ENCODE measurements at regions not wholly inside any gene's neighbourhood (a gene's known extent, or its start where the extent isn't known, plus 50 kb on each side); places are given as distances from the start of the nearest gene placed in this dataset.

DNA sequence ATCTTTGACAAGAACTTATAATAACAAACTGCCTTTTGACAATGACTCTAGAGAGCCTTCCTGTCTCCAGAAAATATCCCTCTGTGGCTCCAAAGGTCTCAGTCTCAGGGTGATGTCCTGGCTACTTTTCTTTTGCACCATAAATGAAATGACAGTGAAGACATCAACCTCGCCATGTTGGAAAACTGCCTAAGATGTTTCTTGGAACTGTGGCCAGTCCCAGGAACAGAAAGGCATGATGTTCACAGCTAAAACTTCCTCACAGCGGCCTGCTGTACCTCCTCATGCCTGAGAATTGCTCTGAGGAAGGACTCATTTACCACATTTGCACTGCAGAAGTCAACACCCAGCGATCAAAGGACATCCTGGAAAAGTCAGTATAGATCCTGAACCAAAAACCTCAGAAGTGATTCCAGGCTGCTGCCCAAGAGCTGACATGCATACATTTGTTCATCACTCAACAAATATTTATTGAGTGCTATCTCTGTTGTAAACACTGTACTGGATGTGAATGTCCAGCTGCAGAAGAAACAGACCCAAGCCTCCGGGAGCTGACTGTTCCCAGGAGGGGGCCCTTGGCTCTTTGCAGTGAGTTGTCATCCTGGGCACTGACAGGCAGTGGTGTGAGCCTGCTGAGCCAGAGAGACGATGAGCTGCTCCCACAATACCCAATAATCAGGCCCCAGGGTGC is 64.3 kb upstream of the ACSL3 start:
- no peak for DNase-seq (ENCODE audit: low spot score)
- intact Hi-C loops (cut with DNase I) = no loop called here

DNA sequence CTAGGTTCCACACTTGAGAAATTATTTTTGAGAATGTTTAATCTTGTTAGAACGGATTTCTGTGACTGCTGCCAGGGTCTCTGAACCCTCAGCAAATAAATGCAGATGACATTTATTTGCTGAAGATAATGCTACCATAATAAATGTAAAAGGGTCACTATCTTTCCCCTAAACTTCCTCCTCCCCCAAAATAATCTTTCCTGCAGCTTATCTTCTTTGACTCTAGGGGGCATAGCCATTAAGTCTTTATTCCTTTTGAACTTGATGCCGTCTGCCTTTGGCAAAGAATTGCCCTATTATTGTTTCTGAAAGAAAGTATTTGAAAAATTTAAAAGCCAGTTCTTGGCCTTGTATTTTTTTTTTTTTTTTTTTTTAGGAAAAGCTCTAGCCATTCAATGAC is 63.6 kb upstream of the ACSL3 start:
- DNase-seq (ENCODE audit: low spot score) = no peak
- intact Hi-C loops (cut with DNase I) = no loop called here

DNA sequence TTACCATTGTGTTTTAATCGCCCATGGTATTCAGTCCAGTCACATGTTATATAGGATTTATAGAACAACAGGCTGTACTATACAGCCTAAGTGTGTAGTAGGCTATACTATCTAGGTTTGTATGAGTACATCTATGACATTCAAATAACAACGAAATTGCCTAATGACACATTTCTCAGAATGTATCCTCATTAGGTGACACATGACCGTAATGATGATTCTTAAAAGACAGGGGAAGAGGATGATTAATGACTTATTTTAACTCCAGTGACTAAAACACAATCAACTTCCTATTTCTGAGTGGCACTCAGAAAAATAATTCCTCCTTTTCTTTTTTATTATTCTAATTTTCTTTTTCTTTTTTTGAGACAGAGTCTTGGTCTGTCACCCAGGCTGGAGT is 63.0 kb upstream of the ACSL3 start:
- intact Hi-C loops (cut with DNase I) = no loop called here

DNA sequence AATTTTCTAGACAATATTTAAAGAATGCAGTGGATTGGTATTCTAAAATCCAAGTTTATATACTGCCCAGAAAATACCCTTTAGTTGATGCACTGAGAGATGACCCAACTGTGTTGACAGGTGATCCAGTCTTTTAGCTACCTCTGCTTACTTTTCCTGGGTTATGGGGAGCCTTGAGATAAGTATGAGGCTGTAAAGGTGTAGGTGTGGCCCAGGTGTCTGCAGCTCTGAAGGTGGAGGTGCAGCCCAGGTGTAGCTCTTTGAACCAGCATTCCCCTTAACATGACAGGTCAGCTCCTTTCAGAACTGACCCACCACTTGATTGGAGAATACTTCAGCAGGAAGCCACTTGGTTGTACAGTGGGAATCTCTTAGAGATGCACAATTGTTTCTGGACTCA is 62.3 kb upstream of the ACSL3 start:
- DNase-seq (ENCODE audit: low spot score) = no peak
- intact Hi-C loops (cut with DNase I) = no loop called here

More for the DNA sequence above, 63.0 kb upstream of the ACSL3 start:
- no peak for DNase-seq (ENCODE audit: low spot score)

- no peak for DNase-seq (ENCODE audit: low spot score)
- intact Hi-C loops (cut with DNase I) = no loop called here
Measured at GRCh38 chr2:222799262-222799918, 61.4 kb upstream of the ACSL3 start.

- intact Hi-C loops (cut with DNase I) = no loop called here
- DNase-seq (ENCODE audit: low spot score) = no peak
Measured at GRCh38 chr2:222802514-222803196, 58.2 kb upstream of the ACSL3 start.

DNA sequence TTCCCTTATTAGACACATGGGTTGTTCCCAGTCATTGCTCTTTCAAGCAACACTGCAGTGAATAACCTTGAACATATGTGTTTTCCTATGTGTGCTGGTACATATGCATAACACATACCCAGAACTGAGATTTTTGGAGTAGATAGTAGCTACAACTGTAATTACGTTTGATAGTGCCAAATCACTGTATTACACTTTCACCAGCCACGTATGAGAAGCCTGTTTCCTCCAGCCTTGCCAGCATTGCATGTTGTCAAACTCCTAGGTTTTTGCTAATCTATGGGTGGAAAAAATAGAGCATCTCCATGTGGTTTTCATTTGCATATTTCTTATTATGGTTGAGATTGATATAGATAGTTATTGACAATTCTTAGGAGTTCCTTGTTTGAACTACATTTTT is 56.5 kb upstream of the ACSL3 start:
- intact Hi-C loops (cut with DNase I) = no loop called here
- no peak for DNase-seq (ENCODE audit: low spot score)

GRCh38 chr2:222805591-222806304 is 55.1 kb upstream of the ACSL3 start:
- intact Hi-C loops (cut with DNase I) = no loop called here
- DNase-seq (ENCODE audit: low spot score) = no peak

DNA sequence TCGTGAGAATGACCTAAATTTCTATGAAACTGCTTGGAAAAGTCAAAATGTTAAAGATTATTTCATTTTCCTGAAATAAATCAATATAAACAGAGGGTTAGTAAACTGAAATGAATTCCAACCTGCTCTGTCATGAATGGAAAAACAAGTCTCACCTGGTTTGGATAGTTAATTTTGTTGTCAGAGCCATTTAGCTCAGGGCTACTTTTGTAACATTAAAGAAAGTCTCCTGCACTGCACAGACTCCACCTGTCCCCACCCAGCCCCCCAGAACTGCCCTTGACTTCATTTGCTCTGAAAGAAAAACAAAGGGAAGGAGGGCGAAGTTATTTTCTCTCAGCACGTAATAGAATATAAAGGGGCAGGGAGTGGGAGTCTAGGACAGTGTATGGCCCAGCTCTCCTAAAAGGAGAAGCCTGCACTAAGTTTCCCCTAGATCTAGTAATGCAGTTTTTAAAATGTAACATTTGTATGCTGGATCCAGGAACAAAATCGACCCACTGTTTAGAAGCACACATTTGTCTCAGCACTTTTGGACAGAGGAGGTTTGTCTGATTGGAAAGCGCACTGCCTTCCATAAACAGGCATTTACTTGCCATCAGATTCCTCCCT is 54.2 kb upstream of the ACSL3 start:
- no peak for DNase-seq (ENCODE audit: low spot score)
- intact Hi-C loops (cut with DNase I) = no loop called here

DNA sequence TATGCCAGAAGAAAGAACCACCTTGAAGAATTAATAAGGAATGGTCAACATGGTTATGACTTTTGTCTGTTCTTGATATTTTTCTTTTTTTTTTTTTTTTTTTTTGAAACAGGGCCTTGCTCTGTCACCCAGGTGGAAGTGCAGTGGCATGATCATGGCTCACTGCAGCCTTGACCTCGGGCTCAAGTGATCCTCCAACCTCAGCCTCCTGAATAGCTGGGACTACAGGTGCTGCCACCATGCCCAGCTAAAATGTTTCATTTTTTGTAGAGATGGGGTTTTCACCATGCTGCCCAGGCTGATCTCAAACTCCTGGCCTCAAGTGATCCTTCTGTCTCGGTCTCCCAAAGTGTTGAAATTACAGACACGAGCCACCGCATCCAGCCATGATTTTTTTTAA is 53.4 kb upstream of the ACSL3 start:
- intact Hi-C loops (cut with DNase I) = no loop called here
- no peak for DNase-seq (ENCODE audit: low spot score)

DNA sequence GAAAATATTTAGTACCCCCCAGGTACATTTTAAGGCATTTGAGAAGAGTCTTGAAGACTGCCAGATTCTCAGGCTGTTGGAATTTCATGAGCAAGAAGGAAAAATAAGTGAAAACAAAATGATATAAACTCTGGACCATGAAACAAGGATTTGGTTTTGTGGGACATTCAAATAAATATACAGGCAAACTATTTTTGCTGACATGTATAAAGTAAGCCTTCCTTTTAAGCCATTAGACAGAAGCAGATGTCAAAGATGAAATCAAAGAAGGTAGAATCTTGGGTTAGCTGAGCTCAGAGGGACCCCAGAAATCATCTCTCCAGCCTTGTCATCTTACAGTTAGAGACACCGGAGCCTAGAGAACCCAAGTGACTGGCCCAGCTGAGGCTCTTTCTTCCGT is 51.3 kb upstream of the ACSL3 start:
- intact Hi-C loops (cut with DNase I) = no loop called here
- no peak for DNase-seq (ENCODE audit: low spot score)

GRCh38 chr2:222810044-222810443 is 50.8 kb upstream of the ACSL3 start:
- intact Hi-C loops (cut with DNase I) = no loop called here
- DNase-seq (ENCODE audit: low spot score) = no peak
